Muscle of leg (tissue), 3 donors: ENCODE measurements at regions not wholly inside any gene's neighbourhood (a gene's known extent, or its start where the extent isn't known, plus 50 kb on each side); places are given as distances from the start of the nearest gene placed in this dataset.
"Not testable (repeated sequence)": the region's sequence is repeated elsewhere in the genome, so short reads cannot be mapped to it uniquely, and the experiment has no call there.

Source experiments
- DNase-seq: peaks from one replicate; pipeline ENCODE4 v3.0.0; 2013
- H3K27ac ChIP-seq: one replicate; pipeline ENCODE4 v1.5.1; 2013; ENCODE audit warnings: mild to moderate bottlenecking, low read length, control low read depth
- H3K27me3 ChIP-seq: one replicate; pipeline ENCODE4 v1.6.1; 2013; ENCODE audit warnings: low read length; ENCODE audit not compliant: control insufficient read depth, insufficient read depth
- H3K36me3 ChIP-seq: one replicate; pipeline ENCODE4 v1.6.1; 2013; ENCODE audit warnings: low read length; ENCODE audit not compliant: control insufficient read depth, insufficient read depth
- H3K4me1 ChIP-seq: one replicate; pipeline ENCODE4 v1.6.1; 2013; ENCODE audit warnings: low read length; ENCODE audit not compliant: control insufficient read depth, insufficient read depth
- H3K4me3 ChIP-seq: one replicate; pipeline ENCODE4 v1.5.1; 2013; ENCODE audit warnings: low read length, control low read depth
- H3K9me3 ChIP-seq: replicated peaks from 2 replicates; pipeline ENCODE4 v1.6.1; 2013; ENCODE audit warnings: low read depth, low read length; ENCODE audit not compliant: control insufficient read depth
- WGBS: methylation state at CpG from one replicate; pipeline ENCODE4 v1.1.5; 2013; ENCODE audit warnings: missing lambda C conversion rate; ENCODE audit not compliant: insufficient coverage; 5-methylcytosine and 5-hydroxymethylcytosine counted together

DNA sequence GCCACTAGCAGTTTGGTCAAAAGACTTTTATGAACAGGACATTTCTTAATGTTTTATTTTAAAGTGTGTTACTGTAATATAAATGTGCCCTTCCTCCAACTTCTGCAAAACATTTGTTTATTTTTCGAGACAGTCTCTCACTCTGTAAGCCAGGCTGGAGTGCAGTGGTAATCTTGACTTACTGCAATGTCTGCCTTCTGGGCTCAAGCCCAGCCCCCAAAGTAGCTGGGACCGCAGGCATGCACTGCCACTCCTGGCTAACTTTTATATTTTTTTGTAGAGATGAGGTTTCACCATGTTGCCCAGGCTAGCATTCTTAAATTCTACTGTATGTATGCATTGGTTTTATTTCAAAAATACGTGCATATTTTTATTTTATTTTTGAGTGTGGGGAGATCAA is 1201.9 kb downstream of the STIM2 start:
- Histone ChIP-seq H3K27me3 (no peaks in the 10 kb centered on the region), H3K27ac (no peak overlapping the region), H3K36me3 (no peaks in the 10 kb centered on the region), H3K4me3 (no peak overlapping the region), H3K4me1 (no peaks in the 10 kb centered on the region), H3K9me3 (no peaks in the 10 kb centered on the region)
- DNase-seq, result no peak
- 83% methylated on average over 1 of the region's 3 CpGs for WGBS

DNA sequence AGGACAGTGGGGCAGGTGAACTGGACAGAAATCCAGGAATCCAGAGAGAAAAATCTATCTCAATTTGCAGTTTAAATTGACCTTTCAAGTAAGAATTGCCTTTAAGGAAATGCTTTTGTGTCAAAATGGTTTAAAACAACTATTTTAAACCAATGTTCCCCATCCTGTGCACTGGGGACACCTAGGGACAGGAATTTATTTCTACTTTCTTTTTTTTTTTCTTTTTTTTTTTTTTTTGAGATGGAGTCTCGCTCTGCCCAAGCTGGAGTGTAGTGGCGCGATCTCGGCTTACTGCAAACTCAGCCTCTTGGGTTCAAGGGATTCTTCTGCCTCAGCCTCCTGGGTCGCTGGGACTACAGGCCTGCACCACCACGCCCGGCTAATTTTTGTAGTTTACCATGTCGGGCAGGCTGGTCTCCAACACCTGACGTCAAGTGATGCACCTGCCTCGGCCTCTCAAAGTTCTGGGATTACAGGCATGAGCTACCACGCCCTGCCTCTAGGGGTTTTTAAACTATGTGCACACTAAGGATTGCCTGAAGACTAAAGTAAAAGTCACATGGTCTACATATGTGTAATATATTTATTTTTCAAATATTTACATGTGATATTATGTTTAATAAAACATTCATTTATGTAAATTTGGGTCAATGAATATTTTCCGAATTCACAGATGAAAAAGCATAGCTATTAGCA is 1213.4 kb downstream of the STIM2 start:
- no peaks in the 10 kb centered on the region for H3K27me3 ChIP-seq
- no peaks in the 10 kb centered on the region for H3K4me1 ChIP-seq
- WGBS, result 78% methylated on average over 9 of the region's 12 CpGs
- no peak overlapping the region for H3K4me3 ChIP-seq
- H3K27ac ChIP-seq, result no peak overlapping the region
- no peaks in the 10 kb centered on the region for H3K9me3 ChIP-seq
- H3K36me3 ChIP-seq, result no peaks in the 10 kb centered on the region
- DNase-seq, result no peak

- DNase-seq, result peak; percentile 37
- Histone ChIP-seq H3K4me3 (no peak overlapping the region), H3K27ac (no peak overlapping the region), H3K36me3 (no peaks in the 10 kb centered on the region), H3K4me1 (no peaks in the 10 kb centered on the region), H3K27me3 (no peaks in the 10 kb centered on the region), H3K9me3 (no peaks in the 10 kb centered on the region)
Measured at GRCh38 chr4:28075401-28075956, 1214.8 kb downstream of the STIM2 start.

GRCh38 chr4:28077203-28077602 is 1216.6 kb downstream of the STIM2 start:
- WGBS, result 90% methylated on average over 8 of the region's 9 CpGs
- not testable (repeated sequence) for H3K27ac ChIP-seq, H3K4me1 ChIP-seq, DNase-seq, H3K9me3 ChIP-seq, H3K27me3 ChIP-seq, H3K4me3 ChIP-seq, H3K36me3 ChIP-seq

- H3K27ac ChIP-seq, result no peak overlapping the region
- no CpG with 5 or more reads among the region's 3 CpGs for WGBS
- no peaks in the 10 kb centered on the region for H3K36me3 ChIP-seq
- H3K4me1 ChIP-seq, result no peaks in the 10 kb centered on the region
- no peaks in the 10 kb centered on the region for H3K27me3 ChIP-seq
- H3K4me3 ChIP-seq, result no peak overlapping the region
- peak; percentile 28 for DNase-seq
- peaks cover 9% of the 10 kb centered on the region for H3K9me3 ChIP-seq
Measured at GRCh38 chr4:28082686-28083390, 1222.2 kb downstream of the STIM2 start.

DNA sequence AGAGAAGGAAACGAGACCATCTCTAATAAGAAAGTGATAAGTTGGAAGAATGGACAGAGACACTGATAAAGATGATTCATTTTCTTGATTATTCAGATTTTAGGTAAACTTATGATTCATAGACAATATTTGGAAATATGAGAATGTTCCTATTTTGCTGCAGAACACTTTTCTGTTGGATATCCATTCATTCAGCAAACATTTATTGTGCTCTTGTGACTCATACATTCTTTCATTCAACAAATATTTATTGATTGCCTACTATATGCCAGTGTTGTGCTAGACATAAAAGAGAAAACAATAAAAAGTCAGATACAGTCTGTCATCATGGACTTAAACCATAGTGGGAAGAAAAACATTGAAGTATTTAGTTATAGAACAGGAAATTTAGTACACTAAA is 1232.0 kb downstream of the STIM2 start:
- no peaks in the 10 kb centered on the region for H3K36me3 ChIP-seq
- H3K27me3 ChIP-seq, result no peaks in the 10 kb centered on the region
- WGBS, result no CpG with 5 or more reads among the region's 1 CpG
- H3K4me3 ChIP-seq, result no peak overlapping the region
- no peak for DNase-seq
- no peak overlapping the region for H3K27ac ChIP-seq
- no peaks in the 10 kb centered on the region for H3K9me3 ChIP-seq
- H3K4me1 ChIP-seq, result no peaks in the 10 kb centered on the region

GRCh38 chr4:28093071-28093470 is 1232.4 kb downstream of the STIM2 start:
- Histone ChIP-seq H3K4me1 (no peaks in the 10 kb centered on the region), H3K27ac (no peak overlapping the region), H3K36me3 (no peaks in the 10 kb centered on the region), H3K9me3 (no peaks in the 10 kb centered on the region), H3K4me3 (no peak overlapping the region), H3K27me3 (no peaks in the 10 kb centered on the region)
- no peak for DNase-seq
- 50% methylated on average over 1 of the region's 3 CpGs for WGBS

- WGBS, result 100% methylated on average over 1 of the region's 2 CpGs
- no peak for DNase-seq
Measured at GRCh38 chr4:28101583-28101982, 1240.9 kb downstream of the STIM2 start.

GRCh38 chr4:28105271-28105859 is 1244.7 kb downstream of the STIM2 start:
- Histone ChIP-seq H3K27ac (no peak overlapping the region), H3K4me1 (no peaks in the 10 kb centered on the region), H3K27me3 (no peaks in the 10 kb centered on the region), H3K36me3 (no peaks in the 10 kb centered on the region), H3K9me3 (no peaks in the 10 kb centered on the region), H3K4me3 (no peak overlapping the region)
- DNase-seq, result no peak
- no CpG with 5 or more reads among the region's 2 CpGs for WGBS

More at GRCh38 chr4:28101583-28101982, 1240.9 kb downstream of the STIM2 start:
- Histone ChIP-seq H3K4me1 (no peaks in the 10 kb centered on the region), H3K27ac (no peak overlapping the region), H3K27me3 (no peaks in the 10 kb centered on the region), H3K36me3 (no peaks in the 10 kb centered on the region), H3K9me3 (no peaks in the 10 kb centered on the region), H3K4me3 (no peak overlapping the region)

DNA sequence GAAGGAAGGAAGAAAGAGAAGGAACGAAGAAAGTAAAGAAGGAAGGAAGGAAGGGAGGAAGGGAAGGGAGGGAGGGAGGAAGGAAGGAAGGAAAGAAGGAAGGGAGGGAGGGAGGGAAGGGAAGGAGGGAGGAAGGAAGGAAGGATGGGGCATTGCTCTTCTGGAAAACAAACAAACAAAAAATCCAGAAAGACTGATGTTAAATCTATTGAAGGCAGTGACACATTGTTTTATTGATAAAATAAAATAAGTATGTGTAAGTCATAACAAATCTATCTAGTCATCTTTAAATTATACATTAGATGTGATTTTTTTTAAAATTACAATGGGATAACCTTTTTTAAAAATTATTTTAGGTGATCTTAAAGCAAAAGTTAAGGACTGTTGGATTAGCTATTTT is 1245.5 kb downstream of the STIM2 start:
- Histone ChIP-seq H3K9me3 (no peaks in the 10 kb centered on the region), H3K27me3 (no peaks in the 10 kb centered on the region), H3K27ac (no peak overlapping the region), H3K36me3 (no peaks in the 10 kb centered on the region), H3K4me1 (no peaks in the 10 kb centered on the region), H3K4me3 (no peak overlapping the region)
- WGBS, result 83% methylated on average over 1 of the region's 1 CpG
- DNase-seq, result no peak
